ENCODE measurements at regions not wholly inside any gene's neighbourhood (a gene's known extent, or its start where the extent isn't known, plus 50 kb on each side); places are given as distances from the start of the nearest gene placed in this dataset.

DNA sequence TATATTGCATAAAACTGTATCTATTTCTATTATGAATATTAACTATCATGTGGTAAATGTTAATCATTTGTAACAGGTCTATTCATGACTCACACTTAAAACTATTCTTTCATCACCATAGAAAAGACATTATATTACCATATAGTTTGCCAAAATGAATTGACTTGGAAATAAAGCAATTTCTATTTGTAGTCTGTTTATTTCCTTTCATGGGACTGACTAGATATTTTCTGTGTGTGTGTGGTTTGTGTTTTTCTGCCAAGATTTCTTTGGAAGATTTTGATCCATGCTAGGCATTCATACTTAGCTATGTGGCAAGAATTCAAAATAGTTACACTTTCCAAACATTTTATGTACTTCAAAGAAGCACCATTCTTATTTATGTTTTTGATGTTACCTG lies 522.5 kb upstream of the AGTR1 start:
- TF ChIP-seq, protein P1, sequence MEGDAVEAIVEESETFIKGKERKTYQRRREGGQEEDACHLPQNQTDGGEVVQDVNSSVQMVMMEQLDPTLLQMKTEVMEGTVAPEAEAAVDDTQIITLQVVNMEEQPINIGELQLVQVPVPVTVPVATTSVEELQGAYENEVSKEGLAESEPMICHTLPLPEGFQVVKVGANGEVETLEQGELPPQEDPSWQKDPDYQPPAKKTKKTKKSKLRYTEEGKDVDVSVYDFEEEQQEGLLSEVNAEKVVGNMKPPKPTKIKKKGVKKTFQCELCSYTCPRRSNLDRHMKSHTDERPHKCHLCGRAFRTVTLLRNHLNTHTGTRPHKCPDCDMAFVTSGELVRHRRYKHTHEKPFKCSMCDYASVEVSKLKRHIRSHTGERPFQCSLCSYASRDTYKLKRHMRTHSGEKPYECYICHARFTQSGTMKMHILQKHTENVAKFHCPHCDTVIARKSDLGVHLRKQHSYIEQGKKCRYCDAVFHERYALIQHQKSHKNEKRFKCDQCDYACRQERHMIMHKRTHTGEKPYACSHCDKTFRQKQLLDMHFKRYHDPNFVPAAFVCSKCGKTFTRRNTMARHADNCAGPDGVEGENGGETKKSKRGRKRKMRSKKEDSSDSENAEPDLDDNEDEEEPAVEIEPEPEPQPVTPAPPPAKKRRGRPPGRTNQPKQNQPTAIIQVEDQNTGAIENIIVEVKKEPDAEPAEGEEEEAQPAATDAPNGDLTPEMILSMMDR (IDR thresholded peaks at IDR 0.05; ENCODE audit: insufficient read depth, low read depth, low read length): no peak
- TF ChIP-seq EZH2 (IDR thresholded peaks at IDR 0.05; ENCODE audit: insufficient read depth, low read length): no peak
